Central memory CD8-positive, alpha-beta T cell (primary cell): ENCODE measurements at regions not wholly inside any gene's neighbourhood (a gene's known extent, or its start where the extent isn't known, plus 50 kb on each side); places are given as distances from the start of the nearest gene placed in this dataset.

Source experiments
- ATAC-seq: fragments of 150-1000 bp; cut with Tn5 transposase; replicated peaks from 2 replicates; pipeline ENCODE4 v1.10.0; 2022; ENCODE audit warnings: mild to moderate bottlenecking, moderate FRiP score, moderate number of reproducible peaks; ENCODE audit not compliant: poor library complexity, severe bottlenecking; ENCODE audit errors: extremely low read depth
- DNase-seq, 2 donors: peaks; one replicate each; pipeline ENCODE4 v3.0.0; 2021; ENCODE audit warnings: low spot score in 2 of 2
- H3K27ac Mint-ChIP-seq: one replicate; pipeline ENCODE4 v1.8.0; 2022; ENCODE audit warnings: low read depth, mild to moderate bottlenecking, moderate library complexity, mixed read lengths
- H3K27me3 Mint-ChIP-seq: one replicate; pipeline ENCODE4 v1.8.0; 2022; ENCODE audit warnings: mixed read lengths
- H3K36me3 Mint-ChIP-seq: one replicate; pipeline ENCODE4 v1.8.0; 2022; ENCODE audit warnings: mild to moderate bottlenecking, moderate library complexity, mixed read lengths; ENCODE audit not compliant: insufficient read depth
- H3K4me1 Mint-ChIP-seq: one replicate; pipeline ENCODE4 v1.8.0; 2022; ENCODE audit warnings: mixed read lengths
- H3K4me3 Mint-ChIP-seq: one replicate; pipeline ENCODE4 v1.8.0; 2022; ENCODE audit warnings: mild to moderate bottlenecking, moderate library complexity, mixed read lengths
- H3K9me3 Mint-ChIP-seq: one replicate; pipeline ENCODE4 v1.8.0; 2022; ENCODE audit warnings: mixed read lengths

- peak; percentile 25 for ATAC-seq
- Mint-ChIP-seq H3K4me3 (no peak overlapping the region), H3K9me3 (peaks cover 11% of the 10 kb centered on the region), H3K4me1 (peaks cover 49% of the 10 kb centered on the region), H3K36me3 (peaks cover 6% of the 10 kb centered on the region), H3K27me3 (no peaks in the 10 kb centered on the region), H3K27ac (no peak overlapping the region)
- no peak for DNase-seq
Observed at GRCh38 chr20:23932256-23932655, 52.7 kb upstream of the CST5 start.
